NCI-H510A (cell line): ENCODE measurements at regions not wholly inside any gene's neighbourhood (a gene's known extent, or its start where the extent isn't known, plus 50 kb on each side); places are given as distances from the start of the nearest gene placed in this dataset.

Source experiments
- DNase-seq: peaks from one replicate; lab custom pipeline; 2025; lab: John Stamatoyannopoulos, UW

DNA sequence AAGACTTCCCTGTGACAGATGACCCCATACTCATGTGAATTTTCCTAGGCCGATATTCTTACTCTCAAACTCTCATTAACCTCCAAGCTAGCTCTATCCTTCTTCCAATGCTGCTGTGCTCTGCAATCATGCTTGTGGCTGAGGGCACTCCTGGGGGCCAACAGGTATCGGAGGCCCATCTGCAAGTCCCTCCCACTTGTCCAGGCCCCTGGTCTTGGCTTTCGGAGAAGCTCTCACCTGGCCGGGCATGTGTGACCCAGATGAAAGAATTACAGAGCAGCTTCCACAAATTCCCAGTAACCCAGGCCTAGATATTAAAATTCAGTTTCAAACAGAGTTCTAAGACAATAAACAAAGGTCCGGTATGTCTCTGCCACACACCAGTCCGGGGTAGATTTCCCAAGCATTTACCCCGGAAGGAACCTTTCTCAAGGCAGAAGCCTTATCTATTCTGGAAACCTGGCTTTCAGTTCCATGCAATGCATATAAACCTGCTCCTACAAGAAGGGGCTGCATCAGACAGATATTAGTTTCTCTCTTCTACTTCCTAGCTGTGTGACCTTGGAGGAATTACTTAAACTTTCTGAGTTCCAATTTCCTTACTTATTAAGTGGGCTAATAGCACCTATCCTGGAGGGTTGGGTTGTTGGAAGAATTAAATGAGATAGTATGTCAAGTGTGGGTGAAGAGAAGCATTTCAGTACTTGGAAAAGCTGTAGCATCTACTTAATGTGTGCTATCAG, 270.8 kb downstream of the PTTG2 start:
- DNase-seq: no peak

DNA sequence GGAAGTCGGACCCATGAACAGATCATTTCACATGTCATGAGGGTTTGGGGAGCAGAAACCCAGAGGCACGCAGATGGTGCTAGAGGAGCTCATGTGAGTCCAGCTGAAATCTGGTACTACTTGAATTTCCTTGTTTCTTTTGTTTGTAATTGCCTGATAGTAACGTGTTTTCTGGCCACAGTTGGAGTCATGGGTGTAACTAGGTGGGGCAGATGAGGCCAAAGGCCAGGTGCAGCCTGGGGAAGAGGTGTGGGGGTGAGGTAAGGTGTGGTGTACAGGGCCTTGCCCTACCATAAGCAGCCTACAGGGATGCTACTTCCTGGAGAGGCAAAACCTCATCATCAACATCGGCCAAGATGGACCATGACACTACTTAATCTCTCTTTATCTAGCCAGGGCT, 271.4 kb downstream of the PTTG2 start:
- no peak for DNase-seq

DNA sequence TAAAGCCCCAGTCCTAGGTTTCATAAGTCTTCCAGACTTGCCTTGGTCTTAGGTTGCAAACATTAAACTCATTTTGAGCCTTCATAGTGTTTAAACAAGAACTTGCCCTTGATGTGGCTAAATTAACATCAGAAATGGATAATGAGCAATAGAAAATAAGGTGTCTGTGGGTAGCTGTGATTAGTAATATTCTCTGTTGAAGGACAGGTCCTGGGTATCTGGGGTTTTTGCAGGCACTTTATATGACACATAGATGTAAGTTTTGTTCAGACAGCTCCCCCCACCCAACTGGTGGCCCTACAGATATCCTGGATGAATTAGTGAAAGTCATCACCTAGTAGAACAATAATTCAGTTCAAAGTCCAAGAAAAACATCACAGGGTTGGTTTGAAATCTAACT, 272.5 kb downstream of the PTTG2 start:
- DNase-seq: no peak

DNA sequence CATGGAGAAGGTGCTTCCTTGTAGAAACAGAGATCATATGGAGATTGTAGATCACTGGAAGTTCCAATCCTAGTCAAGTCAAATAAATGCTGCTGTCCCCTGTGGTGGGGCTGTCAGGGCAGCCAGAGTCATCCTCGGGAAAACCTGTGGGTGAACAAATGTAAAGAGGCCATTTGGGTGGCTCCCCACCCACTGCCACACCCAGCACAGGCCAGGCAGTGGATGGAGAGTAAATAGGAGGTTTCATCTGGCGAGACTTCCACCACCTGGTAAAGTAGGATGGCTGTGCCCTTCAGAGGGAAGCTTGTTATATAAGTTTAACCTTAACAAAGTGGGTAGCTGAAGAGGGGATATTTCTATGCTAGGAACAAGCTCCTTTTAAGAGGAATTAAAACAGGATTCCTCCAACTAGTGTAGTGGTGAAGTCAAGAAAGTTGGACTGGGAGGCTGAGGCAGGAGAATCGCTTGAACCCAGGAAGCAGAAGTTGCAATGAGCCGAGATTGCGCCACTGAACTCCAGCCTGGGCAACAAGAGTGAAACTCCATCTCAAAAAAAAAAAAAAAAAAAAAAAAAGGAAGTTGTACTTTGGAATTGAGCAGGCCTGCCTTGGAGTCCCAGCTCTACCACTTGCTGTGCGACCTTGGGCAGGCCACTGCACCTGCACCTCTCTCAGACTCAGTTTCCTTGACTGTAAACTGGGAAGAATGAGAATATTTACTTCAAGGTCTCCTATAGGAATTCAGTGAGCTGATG, 273.7 kb downstream of the PTTG2 start:
- no peak for DNase-seq

DNA sequence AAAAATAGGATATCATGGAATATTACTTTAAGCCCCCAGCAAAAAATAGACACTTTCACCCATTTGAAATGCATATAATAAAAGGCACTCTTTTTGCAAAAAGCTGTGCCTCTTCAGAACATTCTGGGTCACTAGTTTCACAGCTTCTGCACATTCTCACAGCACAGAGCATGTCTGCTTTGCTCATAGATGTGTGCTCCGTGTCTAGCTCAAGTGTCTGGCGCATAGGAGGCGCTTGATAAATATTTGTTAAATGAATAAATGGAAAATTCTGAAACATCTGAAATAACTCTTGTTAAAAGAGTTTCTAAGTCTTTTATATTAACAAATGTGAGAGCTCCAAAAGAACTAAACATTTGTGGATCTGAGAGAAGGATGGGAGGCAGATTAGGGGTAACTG, 275.2 kb downstream of the PTTG2 start:
- no peak for DNase-seq

DNA sequence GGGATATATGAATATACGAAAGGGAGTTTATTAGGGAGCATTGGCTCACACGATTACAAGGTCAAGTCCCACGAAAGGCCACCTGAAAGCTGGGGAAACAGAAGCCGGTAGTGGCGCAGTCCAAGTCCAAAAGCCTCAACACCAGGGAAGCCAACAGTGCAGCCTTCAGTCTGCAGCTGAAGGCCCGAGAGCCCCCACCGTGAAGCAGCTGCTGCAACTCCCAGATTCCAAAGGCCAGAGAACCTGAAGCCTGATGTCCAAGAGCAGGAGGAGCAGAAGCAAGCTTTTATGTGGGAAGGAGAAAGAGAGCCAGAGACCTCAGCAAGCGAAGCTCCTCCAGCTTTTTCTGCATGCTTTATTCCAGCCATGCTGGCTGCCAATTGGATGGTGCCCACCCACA, 275.8 kb downstream of the PTTG2 start:
- DNase-seq: no peak

DNA sequence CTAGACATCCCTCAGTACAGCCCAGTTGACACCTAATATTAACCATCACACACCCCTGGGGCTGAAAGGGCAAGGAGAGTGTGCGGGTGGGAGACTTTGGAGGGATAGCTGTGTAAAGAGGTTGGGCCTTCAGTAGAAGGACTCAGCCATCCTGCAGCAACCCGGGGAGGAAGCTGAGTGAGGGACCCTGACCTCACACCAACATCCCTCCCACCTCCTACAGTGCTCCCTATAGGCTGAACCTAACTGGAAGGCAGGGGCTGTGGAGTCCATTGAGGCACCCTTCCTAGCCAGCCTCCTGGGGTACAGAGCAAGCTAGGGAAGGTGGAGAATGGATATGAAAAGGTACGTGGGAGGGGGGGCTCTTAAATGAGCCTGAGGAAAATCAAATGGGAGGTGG, 276.3 kb downstream of the PTTG2 start:
- DNase-seq: no peak

DNA sequence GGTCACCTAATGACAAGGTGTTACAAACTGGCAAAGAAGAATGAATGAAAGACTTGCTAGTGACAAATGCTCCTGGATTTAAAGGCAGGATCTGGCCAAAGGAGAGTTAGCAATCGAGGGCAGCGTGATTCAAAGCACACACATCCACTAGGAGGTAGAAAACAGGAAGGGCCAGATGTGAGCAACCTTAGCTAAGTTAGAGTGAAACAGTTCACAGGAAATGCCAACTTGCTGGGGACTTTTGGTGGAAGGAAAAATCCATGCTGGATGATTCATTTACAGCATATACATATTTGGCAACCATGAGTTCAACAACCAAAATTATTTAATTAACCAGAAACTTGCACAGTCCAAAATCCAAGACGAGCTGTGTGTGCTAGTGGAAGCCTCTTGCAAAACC, 276.9 kb downstream of the PTTG2 start:
- DNase-seq: no peak

DNA sequence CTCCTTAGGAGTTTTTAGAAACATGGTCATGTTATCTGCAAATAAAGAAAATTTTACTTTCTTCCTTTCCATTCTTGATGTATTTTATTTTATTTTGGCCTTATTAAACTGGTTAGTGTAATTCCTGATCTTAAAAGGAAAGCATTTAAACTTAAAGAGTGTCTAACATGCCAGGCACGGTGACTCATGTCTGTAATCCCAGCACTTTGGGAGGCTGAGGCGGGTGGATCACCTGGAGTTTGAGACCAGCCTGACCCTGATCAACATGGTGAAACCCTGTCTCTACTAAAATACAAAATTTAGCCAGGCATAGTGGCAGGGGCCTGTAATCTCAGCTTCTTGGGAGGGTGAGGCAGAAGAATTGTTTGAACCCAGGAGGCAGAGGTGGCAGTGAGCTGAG, 281.3 kb downstream of the PTTG2 start:
- DNase-seq: no peak

DNA sequence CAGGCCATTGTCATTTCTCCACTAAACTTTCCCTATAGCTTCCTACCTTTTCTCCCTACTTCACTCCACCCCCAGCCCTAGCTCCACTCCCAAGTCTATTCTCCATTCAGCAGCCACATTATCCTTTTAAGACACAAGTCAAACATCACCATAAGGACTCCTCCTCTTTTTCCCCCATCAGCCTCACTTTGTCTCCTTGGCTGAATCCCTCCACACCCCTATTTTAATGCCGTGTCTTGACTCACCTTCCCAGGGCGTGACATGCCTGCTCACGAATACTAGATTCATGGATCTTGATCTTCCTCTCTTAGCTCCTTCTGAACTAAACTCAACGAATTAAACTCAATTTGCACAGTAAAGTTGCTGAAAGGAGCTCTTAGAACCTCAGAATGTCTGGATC, 281.9 kb downstream of the PTTG2 start:
- DNase-seq: no peak

DNA sequence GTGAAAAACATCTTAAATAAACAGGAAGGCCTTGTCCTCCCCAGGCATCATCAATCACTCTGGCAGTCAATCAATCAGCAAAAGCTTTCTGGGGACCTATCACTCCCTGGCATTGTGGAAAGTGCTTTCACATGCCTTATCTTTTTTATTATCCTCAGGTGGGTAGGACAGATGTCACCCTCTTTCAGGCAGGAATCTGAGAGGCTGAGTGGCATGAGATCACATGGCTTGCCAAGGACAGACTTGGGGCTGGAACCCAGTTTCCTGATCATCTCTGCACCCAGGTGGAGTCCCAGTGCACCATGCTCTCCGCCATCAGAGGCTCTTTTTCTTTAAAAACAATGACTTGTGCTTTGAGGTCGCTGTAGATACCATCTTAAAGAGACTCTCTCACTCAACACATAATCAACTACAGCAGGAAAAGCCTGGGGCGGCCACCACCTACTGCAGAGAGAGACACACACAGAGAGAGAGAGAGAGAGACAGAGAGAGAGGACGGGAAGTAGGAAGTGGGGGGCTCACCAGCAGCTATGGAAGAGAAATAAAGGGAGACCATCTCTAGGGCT, 282.7 kb downstream of the PTTG2 start:
- no peak for DNase-seq

DNA sequence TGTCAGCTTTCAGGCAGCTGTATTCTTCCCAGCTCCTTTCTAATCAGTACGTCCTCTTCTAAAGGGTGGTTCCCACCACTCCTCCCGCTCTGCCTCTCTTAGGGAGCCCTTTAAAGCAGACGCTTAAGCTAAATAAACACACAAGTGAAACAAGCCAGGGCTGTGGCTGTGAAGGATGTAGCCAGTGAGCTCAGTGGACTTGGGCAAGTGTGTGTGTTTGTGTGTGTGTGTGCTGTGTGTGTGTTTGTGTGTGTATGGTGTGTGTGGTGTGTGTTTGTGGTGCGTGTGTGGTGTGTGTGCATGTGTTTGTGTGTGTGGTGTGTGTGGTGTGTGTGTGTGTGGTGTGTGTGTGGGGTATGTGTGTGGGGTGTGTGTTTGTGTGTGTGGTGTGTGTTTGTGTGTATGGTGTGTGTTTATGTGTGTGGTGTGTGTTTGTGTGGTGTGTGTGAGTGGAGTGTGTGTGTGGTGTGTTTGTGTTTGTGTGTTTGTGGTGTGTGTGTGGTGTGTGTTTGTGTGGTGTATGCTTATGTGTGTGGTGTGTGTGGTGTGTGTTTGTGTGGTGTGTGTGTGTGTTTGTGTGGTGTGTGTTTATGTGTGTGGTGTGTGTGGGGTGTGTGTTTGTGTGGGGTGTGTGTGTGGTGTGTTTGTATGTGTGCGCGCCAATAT, 283.3 kb downstream of the PTTG2 start:
- DNase-seq: peak; percentile 52

DNA sequence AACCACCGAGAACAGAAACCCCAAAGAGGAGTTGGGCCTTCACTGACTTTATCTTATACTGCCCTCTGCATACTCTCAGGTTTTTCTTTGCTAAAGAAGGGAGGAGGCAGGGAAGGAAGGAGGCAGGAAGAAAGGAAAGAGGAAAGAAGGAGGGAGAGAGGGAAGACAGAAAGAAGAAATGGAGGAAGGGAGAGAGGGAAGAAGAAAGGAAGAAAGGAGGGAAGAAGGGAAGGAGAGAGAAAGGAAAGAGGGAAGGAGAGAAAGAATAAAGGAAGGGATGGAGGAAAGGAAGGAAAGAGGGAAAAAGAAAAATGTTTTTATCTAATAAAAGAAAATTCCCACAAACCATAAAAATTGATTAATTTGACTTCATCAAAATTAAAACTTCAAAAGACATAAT, 294.6 kb downstream of the PTTG2 start:
- DNase-seq: no peak

DNA sequence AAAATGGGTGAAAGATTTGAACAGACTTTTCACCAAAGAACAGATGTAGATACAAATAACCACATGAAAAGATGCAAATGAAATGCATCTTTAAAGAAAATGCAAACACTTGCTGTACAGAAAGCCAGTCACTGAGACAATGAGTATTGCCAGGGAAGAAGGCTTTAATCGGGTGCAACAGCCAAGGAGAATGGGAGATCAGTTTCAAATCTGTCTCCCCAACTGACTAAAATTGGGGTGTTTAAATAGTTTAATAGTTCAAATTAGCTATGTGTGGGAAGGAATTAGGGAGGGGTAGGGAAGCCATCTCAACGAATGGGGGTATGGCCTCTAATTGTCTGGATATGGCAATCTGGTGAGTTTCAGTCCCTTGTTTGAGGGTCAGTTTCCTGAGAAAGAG, 295.4 kb downstream of the PTTG2 start:
- no peak for DNase-seq

DNA sequence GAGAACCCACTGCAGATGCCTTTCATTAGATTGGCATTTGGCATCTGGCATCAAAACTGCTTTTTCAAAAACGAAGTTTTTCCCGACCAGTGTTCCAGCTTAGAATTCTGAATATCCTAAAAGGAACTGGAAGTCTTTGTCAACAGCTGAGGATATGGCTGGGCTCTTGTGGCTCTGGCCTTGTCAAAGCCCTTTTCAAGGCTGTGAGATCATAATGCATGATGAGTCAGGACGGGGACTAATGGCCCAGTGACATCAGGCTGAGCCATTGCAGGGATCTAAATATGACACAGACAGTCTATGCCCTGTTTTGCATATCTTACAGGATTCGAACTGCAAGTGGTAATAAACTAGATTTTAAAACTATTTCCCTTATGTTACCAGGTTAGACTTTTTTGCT, 306.4 kb downstream of the PTTG2 start:
- no peak for DNase-seq

DNA sequence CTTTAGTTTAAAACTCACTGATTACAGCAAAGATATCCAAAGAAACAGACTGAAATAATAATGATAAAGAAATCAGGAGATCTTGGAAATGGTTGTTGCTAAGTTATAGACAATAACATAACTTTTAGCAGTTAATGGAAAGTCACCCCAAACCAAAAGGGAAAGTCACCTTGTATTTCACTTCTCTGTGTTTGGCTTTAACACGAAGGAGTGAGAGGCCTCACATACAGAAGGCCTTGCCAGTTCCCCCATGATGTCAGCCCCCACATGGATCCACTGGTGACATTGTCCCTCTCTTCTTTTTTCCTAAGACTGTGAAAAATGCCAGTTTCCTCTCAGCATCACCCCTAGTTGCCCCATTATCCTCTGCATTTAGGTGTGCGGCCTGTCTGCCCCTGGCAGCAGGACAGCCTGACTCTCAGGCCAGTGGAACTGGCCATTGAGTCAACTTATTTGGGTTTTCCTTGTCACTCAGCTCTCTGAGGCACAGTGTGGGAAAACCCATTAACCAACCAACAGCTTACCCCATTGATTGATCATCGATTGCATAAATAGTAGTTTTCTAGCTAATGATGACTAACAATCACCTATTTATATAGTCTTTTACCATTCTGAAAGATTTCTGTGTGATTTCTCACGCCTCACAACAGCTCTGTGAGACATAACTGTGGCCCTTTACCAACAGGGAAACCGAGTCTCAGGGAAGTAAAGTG, 308.1 kb downstream of the PTTG2 start:
- DNase-seq: no peak

DNA sequence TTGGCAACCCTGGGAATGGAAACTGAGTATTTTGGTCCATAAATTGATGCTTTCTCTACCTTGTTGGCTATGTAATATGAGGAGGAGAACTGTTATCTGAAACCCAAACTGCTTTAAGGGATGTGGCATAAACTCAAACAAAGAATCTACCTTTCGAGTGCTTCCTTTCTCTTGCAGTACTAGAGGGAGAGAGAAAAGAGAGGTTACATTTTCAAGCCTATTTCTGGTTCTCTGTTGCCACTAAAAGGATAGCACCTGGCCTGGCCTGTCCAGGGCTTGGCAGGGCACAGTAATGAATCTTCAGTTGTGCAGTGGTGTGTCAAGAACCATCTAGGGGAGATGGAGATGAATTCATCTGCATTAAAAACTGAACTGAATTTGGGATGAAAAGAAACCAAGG, 308.6 kb downstream of the PTTG2 start:
- no peak for DNase-seq

DNA sequence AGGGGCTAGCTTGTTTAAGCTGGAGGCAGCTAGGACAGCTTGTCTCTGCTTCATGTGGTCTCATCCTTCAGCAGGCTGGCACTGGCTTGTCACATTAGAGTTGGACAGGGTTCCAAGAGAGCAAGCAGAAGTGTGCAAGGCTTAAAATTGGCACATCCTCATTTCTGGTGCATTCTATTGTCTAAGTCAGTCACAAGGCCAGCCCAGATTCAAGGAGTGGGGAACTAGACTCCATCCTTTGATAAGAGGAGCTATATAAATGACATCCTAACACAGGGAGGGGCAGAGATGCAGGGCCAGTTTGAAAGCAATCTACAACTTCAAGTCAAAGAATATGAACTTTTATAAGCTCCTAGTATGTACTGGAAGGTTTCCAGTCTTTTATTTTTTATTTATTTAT, 313.2 kb downstream of the PTTG2 start:
- DNase-seq: no peak

DNA sequence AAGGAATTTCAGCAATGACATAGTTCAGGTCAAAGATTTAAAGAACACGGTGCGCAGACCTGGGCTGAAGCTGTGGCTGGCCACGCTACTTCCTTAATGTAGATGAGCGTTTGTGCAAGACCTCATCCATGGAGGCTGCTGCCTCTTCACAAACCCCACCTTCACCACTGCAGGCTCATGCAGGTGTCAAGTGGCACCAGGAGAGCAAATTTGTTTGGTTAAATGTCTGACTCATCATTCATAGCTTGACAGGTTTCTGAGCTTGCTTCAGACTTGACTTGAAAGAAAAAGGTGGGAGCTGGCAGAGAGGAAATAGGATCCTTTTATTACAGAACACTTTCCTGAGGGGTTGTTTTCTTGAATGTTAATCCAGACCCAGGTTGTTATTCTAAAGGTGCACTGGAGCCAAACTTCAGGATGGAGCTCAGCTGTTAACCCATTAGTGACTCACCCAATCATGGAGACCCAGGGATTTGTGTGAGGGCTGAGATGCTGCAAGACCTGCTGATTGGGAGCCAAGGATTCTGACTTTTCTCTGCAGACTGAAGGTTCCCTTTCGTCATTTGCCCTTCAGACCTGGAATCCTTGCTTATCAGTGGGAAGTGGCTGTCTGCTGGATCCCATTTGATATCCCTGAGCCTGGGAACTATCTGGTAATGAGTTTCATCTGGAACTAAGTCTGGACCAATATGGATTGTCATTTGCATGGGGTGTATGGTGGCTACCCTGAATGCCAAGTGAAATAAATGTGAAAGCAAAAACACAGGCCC, 315.3 kb downstream of the PTTG2 start:
- peak; percentile 81 for DNase-seq

DNA sequence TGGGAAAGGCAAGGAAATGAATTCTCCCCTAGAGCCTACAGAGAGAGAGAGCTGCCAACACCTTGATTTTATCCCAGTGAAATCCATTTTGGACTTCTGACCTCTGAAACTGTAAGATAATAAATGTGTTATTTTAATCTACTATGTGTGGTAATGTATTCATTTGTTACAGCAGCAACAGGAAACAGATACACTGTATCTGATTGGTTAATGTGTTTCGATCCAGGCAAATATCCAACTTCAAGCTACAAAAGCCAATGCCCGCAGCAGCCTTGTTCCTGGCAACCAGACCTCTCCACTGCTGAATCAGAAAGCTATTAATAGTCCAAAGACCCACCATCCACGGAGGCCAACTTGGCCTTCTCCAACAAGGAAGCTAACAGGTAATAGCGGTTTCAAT, 318.1 kb downstream of the PTTG2 start:
- no peak for DNase-seq

DNA sequence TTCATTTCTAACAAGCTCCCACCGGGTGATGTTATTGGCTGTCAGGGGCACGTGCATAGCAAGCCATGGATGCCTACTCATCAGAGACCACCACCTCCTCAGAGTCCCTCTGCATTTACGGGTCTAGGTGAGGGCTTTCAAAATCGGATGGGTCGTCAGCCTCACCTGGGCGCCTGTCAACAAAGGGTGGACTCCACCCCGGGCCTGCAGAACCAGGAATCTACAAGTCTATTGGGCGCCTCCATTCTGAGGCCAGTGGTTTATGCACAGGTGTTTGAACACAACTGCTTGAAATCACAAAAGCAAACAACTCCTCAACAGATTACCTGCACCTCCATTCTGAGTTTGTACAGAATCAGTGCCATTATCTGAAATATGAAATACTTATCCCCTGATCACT, 318.9 kb downstream of the PTTG2 start:
- DNase-seq: no peak
